GM19099 (cell line): ENCODE measurements at regions not wholly inside any gene's neighbourhood (a gene's known extent, or its start where the extent isn't known, plus 50 kb on each side); places are given as distances from the start of the nearest gene placed in this dataset.

ENCODE experiments used
- POLR2A ChIP-seq: IDR thresholded peaks from 3 replicates; pipeline ENCODE4 v1.6.1; 2011; ENCODE audit warnings: low read depth; ENCODE audit not compliant: insufficient read length; ENCODE audit errors: extremely low read depth

- TF ChIP-seq POLR2A = no peak
Observed at GRCh38 chr17:77300016-77300686, 159.4 kb downstream of the SEC14L1 start.

GRCh38 chr17:77301694-77302266, 161.0 kb downstream of the SEC14L1 start:
- no peak for TF ChIP-seq POLR2A

- no peak for TF ChIP-seq POLR2A
Observed at GRCh38 chr17:77302682-77303081, 161.9 kb downstream of the SEC14L1 start.

- TF ChIP-seq POLR2A = no peak
Observed at GRCh38 chr17:77303620-77304019, 162.9 kb downstream of the SEC14L1 start.

- no peak for TF ChIP-seq POLR2A
Observed at GRCh38 chr17:77304051-77304745, 163.4 kb downstream of the SEC14L1 start.

- no peak for TF ChIP-seq POLR2A
Observed at GRCh38 chr17:77304746-77305473, 164.1 kb downstream of the SEC14L1 start.

GRCh38 chr17:77306048-77306789, 165.4 kb downstream of the SEC14L1 start:
- no peak for TF ChIP-seq POLR2A

- no peak for TF ChIP-seq POLR2A
Observed at GRCh38 chr17:77306790-77307478, 166.2 kb downstream of the SEC14L1 start.

- TF ChIP-seq POLR2A = no peak
Observed at GRCh38 chr17:77307479-77308198, 166.9 kb downstream of the SEC14L1 start.

- TF ChIP-seq POLR2A = no peak
Observed at GRCh38 chr17:77308861-77309726, 168.3 kb downstream of the SEC14L1 start.

GRCh38 chr17:77310336-77310735, 169.6 kb downstream of the SEC14L1 start:
- TF ChIP-seq POLR2A = no peak

- no peak for TF ChIP-seq POLR2A
Observed at GRCh38 chr17:77311371-77311981, 170.7 kb downstream of the SEC14L1 start.
